BLaER1 (cell line): ENCODE measurements at regions not wholly inside any gene's neighbourhood (a gene's known extent, or its start where the extent isn't known, plus 50 kb on each side); places are given as distances from the start of the nearest gene placed in this dataset.
A peak's percentile ranks its signal among the peaks of the same experiment; 100 is the strongest.
"Not testable (repeated sequence)": the region's sequence is repeated elsewhere in the genome, so short reads cannot be mapped to it uniquely, and the experiment has no call there.

Experiments
- H3K27ac ChIP-seq: shearing (Covaris generic); formaldehyde crosslinking; 2 replicates; pipeline ENCODE4 v1.8.1; 2022
- H3K27me3 ChIP-seq: shearing (Covaris generic); formaldehyde crosslinking; 2 replicates; pipeline ENCODE4 v1.8.1; 2022
- H3K36me3 ChIP-seq: shearing (Covaris generic); formaldehyde crosslinking; 2 replicates; pipeline ENCODE4 v1.8.1; 2022
- H3K4me1 ChIP-seq: shearing (Covaris generic); formaldehyde crosslinking; 2 replicates; pipeline ENCODE4 v1.8.1; 2022
- H3K4me2 ChIP-seq: shearing (Covaris generic); formaldehyde crosslinking; 2 replicates; pipeline ENCODE4 v1.8.1; 2022
- H3K4me3 ChIP-seq: shearing (Covaris generic); formaldehyde crosslinking; 2 replicates; pipeline ENCODE4 v1.8.1; 2022
- H3K9ac ChIP-seq: shearing (Covaris generic); formaldehyde crosslinking; 2 replicates; pipeline ENCODE4 v1.8.1; 2022
- H3K9me3 ChIP-seq: shearing (Covaris generic); formaldehyde crosslinking; 2 replicates; pipeline ENCODE4 v1.8.1; 2022
- H4K20me1 ChIP-seq: shearing (Covaris generic); formaldehyde crosslinking; 2 replicates; pipeline ENCODE4 v1.8.1; 2022
- Cebpa-rat ChIP-seq: shearing (Covaris generic); IDR thresholded peaks from 2 replicates; pipeline ENCODE4 v1.8.1; 2022

DNA sequence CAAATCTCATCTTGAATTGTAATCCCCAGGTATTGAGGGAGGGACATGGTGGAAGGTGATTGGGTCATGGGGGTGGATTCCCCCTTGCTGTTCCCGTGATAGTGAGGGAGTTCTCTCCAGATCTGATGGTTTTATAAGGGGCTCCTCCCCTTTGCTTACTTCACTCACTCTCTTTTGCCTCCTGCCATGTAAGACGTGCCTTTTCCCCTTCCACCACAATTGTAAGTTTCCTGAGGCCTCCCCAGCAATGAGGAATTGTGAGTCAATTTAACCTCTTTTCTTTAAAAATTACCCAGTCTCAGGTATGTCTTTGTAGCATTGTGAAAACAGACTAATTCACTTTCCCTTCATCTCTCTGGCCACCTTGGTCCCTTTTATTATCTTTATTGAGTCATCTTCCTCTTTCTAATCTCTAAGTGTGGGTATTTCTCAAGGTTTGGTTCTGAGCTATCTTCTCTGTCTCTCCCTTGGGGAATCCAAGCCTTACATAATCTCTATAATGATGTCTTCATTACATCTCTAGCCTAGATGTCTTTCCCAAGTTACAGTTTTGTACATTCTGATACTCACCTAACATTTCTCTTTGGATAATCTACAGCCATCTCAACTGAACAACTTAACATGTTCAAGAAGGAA lies 99.1 kb upstream of the JCAD start:
- no peak overlapping the region for H3K4me3 ChIP-seq
- H3K36me3 ChIP-seq: no peaks in the 10 kb centered on the region
- no peak overlapping the region for H3K4me2 ChIP-seq
- H3K27ac ChIP-seq: no peak overlapping the region
- no peak for TF ChIP-seq Cebpa-rat
- peaks cover 23% of the 10 kb centered on the region for H3K9me3 ChIP-seq
- H3K27me3 ChIP-seq: no peaks in the 10 kb centered on the region
- H4K20me1 ChIP-seq: no peaks in the 10 kb centered on the region
- no peak overlapping the region for H3K9ac ChIP-seq
- H3K4me1 ChIP-seq: peaks cover 25% of the 10 kb centered on the region

DNA sequence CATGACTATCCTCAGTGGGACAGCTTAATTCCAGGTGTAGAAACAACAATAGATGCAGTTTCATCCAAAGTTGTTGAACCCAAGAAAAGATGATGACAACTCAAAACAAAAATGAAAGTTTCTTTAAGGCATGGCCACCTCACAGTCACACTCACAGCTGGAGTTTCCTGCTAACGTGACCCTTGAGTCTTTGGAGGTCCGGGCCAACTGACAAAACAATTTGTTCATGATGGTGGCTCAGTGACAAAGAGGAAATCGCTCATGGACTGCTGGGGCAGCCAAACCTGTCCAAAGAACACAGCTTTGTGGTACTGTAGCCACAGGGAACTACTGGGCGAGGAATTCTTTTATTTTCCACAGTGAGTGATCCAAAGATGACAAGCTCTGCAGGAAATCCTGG lies 96.0 kb upstream of the JCAD start:
- Histone ChIP-seq H3K4me1 (peaks cover 25% of the 10 kb centered on the region), H3K4me2 (peak overlapping the region; percentile 47), H3K27ac (peak overlapping the region; percentile 8; the same call in 1 of the 2 replicates), H3K4me3 (no peak overlapping the region), H3K36me3 (no peaks in the 10 kb centered on the region), H4K20me1 (no peaks in the 10 kb centered on the region), H3K27me3 (no peaks in the 10 kb centered on the region), H3K9ac (no peak overlapping the region), H3K9me3 (peaks cover 31% of the 10 kb centered on the region)
- TF ChIP-seq Cebpa-rat: no peak

DNA sequence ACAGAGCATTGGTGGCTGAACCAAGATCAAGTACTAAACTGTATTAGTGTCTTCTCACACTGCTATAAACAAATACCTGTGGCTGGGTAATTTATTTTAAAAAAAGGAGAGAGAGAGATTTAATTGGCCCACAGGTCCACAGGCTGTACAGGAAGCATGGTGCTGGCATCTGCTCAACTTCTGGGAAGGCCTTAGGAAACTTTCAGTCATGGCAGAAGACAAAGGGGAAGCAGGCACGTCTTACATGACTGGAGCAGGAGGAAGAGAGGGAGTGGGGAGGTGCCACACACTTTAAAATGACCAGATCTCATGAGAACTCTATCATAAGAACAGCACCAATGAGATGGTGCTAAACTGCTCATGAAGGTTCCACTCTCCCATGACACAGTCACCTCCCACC lies 95.2 kb upstream of the JCAD start:
- H3K4me3 ChIP-seq: no peak overlapping the region
- no peaks in the 10 kb centered on the region for H3K36me3 ChIP-seq
- H3K27me3 ChIP-seq: no peaks in the 10 kb centered on the region
- no peak overlapping the region for H3K9ac ChIP-seq
- peaks cover 25% of the 10 kb centered on the region for H3K4me1 ChIP-seq
- no peak for TF ChIP-seq Cebpa-rat
- H3K9me3 ChIP-seq: peaks cover 31% of the 10 kb centered on the region
- H3K4me2 ChIP-seq: no peak overlapping the region
- no peaks in the 10 kb centered on the region for H4K20me1 ChIP-seq
- no peak overlapping the region for H3K27ac ChIP-seq

DNA sequence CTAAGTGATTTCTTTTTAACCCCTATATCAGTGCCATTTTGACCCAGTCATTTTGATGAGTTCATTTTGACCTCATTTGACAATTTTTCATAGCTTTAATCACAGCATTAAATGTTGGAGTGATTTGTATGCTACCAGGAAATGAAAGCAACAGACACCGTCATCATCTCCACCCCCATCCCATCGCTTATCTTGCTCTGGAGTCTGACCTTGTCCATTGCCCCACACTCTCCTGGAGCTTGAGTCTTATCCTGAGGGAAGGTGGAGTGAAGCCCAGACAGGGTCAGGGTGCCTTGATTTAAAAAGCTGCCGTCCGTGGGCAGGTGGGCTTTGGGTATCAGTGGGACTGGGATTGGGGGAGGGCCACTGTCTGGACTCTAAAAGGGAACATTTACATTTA lies 94.7 kb upstream of the JCAD start:
- Histone ChIP-seq H3K4me3 (no peak overlapping the region), H4K20me1 (no peaks in the 10 kb centered on the region), H3K9ac (no peak overlapping the region), H3K4me1 (peaks cover 25% of the 10 kb centered on the region), H3K27ac (no peak overlapping the region), H3K36me3 (no peaks in the 10 kb centered on the region), H3K4me2 (no peak overlapping the region), H3K9me3 (peaks cover 31% of the 10 kb centered on the region), H3K27me3 (no peaks in the 10 kb centered on the region)
- TF ChIP-seq Cebpa-rat: no peak

DNA sequence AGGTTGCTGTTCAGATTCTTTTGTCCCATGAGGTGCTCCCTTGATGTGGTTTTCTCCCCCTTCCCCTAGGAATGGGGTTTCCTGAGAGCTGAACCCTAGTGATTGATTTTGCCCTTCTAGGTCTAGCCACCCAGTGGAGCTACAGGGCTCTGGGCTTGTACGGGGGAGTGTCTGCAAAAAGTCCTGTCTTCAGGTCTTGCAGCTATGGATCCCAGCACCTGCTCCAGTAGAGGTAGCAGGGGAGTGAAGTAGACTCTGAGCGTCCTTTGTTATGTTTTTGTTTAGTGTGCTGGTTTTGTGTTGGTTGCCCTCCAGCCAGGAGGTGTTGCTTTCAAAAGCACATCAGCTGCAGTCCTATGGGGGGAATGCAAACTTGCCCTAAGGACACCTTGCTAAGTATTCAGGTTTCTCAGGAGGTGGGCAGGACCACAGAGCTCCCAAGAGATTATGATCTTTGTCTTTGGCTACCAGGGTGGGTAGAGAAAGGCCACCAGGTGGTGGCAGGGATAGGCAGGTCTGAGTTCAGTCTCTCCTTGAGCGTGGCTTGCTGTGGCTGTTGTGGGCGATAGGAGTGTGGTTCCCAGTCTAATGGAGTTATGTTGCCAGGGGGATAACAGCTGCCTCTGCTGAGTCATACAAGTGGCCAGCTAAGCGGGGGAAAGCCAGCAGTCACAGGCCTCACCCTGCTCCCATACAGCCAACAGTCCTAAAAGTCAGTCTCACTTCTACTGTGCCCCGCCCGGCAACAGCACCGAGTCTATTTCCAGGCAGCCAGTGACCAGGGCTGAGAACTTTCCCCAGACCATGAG lies 92.4 kb upstream of the JCAD start:
- Histone ChIP-seq H4K20me1 (no peaks in the 10 kb centered on the region), H3K9ac (no peak overlapping the region), H3K27ac (0 out of 2 replicates have a peak overlapping the region, but pooled peaks have one; percentile 15), H3K4me3 (no peak overlapping the region), H3K4me1 (peaks cover 25% of the 10 kb centered on the region), H3K9me3 (peaks cover 31% of the 10 kb centered on the region), H3K27me3 (no peaks in the 10 kb centered on the region), H3K36me3 (no peaks in the 10 kb centered on the region), H3K4me2 (peak overlapping the region; percentile 20; the same call in 1 of the 2 replicates)
- no peak for TF ChIP-seq Cebpa-rat

DNA sequence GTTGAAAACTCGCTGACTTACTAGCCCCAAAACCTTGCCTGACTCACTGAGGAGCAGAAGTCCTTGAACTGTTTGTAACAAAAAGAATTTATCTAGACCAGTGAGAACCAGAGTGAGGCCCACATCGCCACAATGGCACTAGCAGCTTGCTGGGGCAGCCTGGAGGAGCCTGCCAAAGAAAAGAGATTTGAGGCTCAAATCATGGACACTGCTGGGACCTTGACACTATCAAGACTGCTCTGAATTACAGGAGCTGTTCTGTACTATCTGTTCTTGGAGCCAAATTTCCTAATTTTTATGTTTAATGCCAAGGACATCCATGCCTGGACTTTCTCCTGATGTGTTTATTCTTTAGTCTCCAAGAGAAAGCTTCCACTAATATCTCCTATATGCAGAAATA lies 82.0 kb upstream of the JCAD start:
- no peak for TF ChIP-seq Cebpa-rat
- 0 out of 2 replicates have a peak, but pooled peaks cover 2% of the 10 kb centered on the region for H3K4me1 ChIP-seq

DNA sequence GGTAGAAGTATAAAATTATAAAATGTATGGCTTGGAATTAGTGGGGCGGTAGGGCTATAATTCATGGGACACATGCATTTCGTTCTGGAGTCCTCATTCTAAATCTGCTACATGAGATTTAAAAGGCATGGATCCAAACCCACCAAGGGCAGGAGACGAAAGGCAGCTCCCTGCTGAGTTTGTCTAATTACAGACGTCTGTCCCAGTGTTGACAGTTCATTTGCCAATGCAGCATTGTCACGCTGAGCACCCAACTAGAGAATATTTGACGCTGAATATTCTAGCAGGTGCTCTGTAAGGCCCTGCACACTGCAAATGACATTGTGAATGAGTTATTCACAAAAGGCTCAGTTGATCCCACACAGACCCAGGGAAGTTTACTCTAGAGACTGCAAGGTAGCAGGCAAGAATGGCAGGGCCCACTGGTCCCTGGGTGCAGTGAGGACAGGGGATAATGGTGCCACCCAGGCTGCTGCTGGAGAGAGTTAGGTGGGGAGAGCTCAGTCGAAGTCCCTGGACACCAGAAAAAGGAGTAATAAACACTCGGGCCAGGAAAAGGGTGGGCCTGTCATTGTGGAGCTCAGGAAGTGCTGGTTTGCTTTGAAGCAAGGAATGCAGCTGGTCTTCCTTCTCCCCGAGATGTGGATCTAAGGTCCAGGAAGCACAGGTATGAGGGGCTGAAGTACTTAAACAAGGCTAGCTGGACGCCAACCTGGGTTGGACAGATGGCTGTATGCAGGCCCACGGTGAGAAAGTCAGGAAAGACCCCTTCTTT lies 75.0 kb upstream of the JCAD start:
- Histone ChIP-seq H3K9me3 (0 out of 2 replicates have a peak, but pooled peaks cover 7% of the 10 kb centered on the region), H4K20me1 (no peaks in the 10 kb centered on the region), H3K4me2 (peak overlapping the region; percentile 40), H3K36me3 (no peaks in the 10 kb centered on the region), H3K9ac (no peak overlapping the region), H3K27ac (no peak overlapping the region), H3K4me3 (no peak overlapping the region), H3K4me1 (peaks cover 16% of the 10 kb centered on the region), H3K27me3 (no peaks in the 10 kb centered on the region)
- TF ChIP-seq Cebpa-rat: no peak

More for the DNA sequence above, 82.0 kb upstream of the JCAD start:
- Histone ChIP-seq H3K27ac (no peak overlapping the region), H3K27me3 (no peaks in the 10 kb centered on the region), H4K20me1 (no peaks in the 10 kb centered on the region), H3K4me3 (no peak overlapping the region), H3K9me3 (peaks cover 14% of the 10 kb centered on the region; the same call in 1 of the 2 replicates), H3K9ac (no peak overlapping the region), H3K4me2 (no peak overlapping the region), H3K36me3 (no peaks in the 10 kb centered on the region)

DNA sequence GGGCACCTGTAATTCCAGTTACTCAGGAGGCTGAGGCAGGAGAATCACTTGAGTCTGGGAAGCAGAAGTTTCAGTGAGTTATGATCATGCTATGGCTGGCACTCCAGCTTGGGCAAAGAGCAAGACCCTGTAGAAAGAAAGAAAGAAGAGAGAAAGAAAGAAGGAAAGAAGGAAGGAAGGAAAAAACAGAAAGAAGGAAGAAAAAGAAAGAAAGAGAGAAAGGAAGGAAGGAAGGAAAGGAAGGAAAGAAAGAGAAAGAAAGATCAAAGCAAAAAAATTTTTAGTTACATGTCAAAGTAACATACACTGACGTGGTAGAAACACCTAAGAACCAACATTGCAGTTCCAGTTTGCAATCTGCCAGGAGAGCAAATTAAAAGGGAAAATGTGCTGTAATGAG lies 73.8 kb upstream of the JCAD start:
- H3K27me3 ChIP-seq: no peaks in the 10 kb centered on the region
- no peak overlapping the region for H3K27ac ChIP-seq
- no peak overlapping the region for H3K4me2 ChIP-seq
- H3K4me3 ChIP-seq: no peak overlapping the region
- H3K4me1 ChIP-seq: peaks cover 16% of the 10 kb centered on the region
- no peaks in the 10 kb centered on the region for H4K20me1 ChIP-seq
- TF ChIP-seq Cebpa-rat: no peak
- no peak overlapping the region for H3K9ac ChIP-seq
- 0 out of 2 replicates have a peak, but pooled peaks cover 7% of the 10 kb centered on the region for H3K9me3 ChIP-seq
- no peaks in the 10 kb centered on the region for H3K36me3 ChIP-seq

DNA sequence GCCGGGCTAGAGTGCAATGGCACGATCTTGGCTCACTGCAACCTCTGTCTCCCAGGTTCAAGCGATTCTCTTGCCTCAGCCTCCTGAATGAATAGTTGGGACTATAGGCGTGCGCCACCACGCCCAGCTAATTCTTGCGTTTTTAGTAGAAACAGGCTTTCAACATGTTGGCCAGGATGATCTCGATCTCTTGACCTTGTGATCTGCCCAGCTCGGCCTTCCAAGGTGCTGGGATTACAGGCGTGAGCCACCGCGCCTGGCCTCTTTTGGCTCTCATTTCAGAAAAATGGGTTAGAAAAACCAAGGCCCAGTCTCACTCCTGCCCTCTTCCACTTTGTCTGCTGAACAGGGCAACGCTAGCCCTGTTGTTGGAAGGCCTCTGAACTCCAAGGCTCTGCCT lies 72.0 kb upstream of the JCAD start:
- not testable (repeated sequence) for H3K9ac ChIP-seq, H3K4me3 ChIP-seq, H3K36me3 ChIP-seq, H3K27me3 ChIP-seq, H4K20me1 ChIP-seq, H3K4me2 ChIP-seq, H3K9me3 ChIP-seq, H3K27ac ChIP-seq
- peaks cover 14% of the 10 kb centered on the region for H3K4me1 ChIP-seq

DNA sequence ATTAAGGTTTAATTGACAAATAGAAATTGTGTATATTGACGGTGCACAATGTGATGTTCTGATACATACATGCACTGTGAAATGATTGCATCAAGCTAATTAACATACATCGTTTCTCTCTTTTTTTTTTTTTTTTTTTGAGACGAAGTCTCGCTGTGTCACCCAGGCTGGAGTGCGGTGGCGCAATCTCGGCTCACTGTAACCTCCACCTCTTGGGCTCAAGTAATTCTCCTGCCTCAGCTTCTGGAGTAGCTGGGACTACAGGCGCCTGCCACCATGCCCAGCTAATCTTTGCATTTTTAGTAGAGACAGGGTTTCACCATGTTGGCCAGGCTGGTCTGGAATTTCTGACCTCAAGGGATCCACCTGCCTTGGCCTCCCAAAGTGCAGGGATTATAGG lies 69.9 kb upstream of the JCAD start:
- H4K20me1 ChIP-seq, H3K27ac ChIP-seq, H3K9me3 ChIP-seq, H3K36me3 ChIP-seq, H3K9ac ChIP-seq, H3K4me3 ChIP-seq, H3K4me2 ChIP-seq, H3K27me3 ChIP-seq, H3K4me1 ChIP-seq: not testable (repeated sequence)
